Activated T-cell treated with anti-CD3 and anti-CD28 coated beads, Interleukin-2, amount 50 U/mL, for 72 hours (primary cell): ENCODE measurements at regions not wholly inside any gene's neighbourhood (a gene's known extent, or its start where the extent isn't known, plus 50 kb on each side); places are given as distances from the start of the nearest gene placed in this dataset.
"Not testable (repeated sequence)": the region's sequence is repeated elsewhere in the genome, so short reads cannot be mapped to it uniquely, and the experiment has no call there.

Experiments
- ATAC-seq, 2 donors: fragments of 150-1000 bp; cut with Tn5 transposase; replicated peaks in 1 of 2; 2 replicates each; pipeline ENCODE4 v1.10.0; 2021; ENCODE audit warnings: moderate library complexity in 2 of 2, mild to moderate bottlenecking in 1 of 2
- DNase-seq, 2 donors: peaks; one replicate each; pipeline ENCODE4 v3.0.0; 2021 to 2022; ENCODE audit warnings: mixed read lengths in 1 of 2
- H3K27ac Mint-ChIP-seq: one replicate; pipeline ENCODE4 v1.8.0; 2022; ENCODE audit warnings: mild to moderate bottlenecking, moderate library complexity, mixed read lengths
- H3K27me3 Mint-ChIP-seq: one replicate; pipeline ENCODE4 v1.8.0; 2022; ENCODE audit warnings: low read depth, mixed read lengths
- H3K36me3 Mint-ChIP-seq, 2 donors: one replicate each; pipeline ENCODE4 v1.8.0; 2022; ENCODE audit warnings: mixed read lengths in 2 of 2, mild to moderate bottlenecking in 1 of 2; ENCODE audit not compliant: insufficient read depth in 2 of 2
- H3K4me1 Mint-ChIP-seq: one replicate; pipeline ENCODE4 v1.8.0; 2022; ENCODE audit warnings: low read depth, mixed read lengths
- H3K4me3 Mint-ChIP-seq, 2 donors: one replicate each; pipeline ENCODE4 v1.8.0; 2022; ENCODE audit warnings: mild to moderate bottlenecking in 2 of 2, mixed read lengths in 2 of 2, moderate library complexity in 2 of 2
- H3K9me3 Mint-ChIP-seq, 2 donors: one replicate each; pipeline ENCODE4 v1.8.0; 2022; ENCODE audit warnings: mixed read lengths in 2 of 2

- H3K27me3 Mint-ChIP-seq, H3K9me3 Mint-ChIP-seq, H3K27ac Mint-ChIP-seq, H3K4me1 Mint-ChIP-seq, H3K4me3 Mint-ChIP-seq, H3K36me3 Mint-ChIP-seq, DNase-seq, ATAC-seq: not testable (repeated sequence)
Measured at GRCh38 chr1:188841111-188841696, 1636.5 kb downstream of the BRINP3 start.

- DNase-seq (no peak), ATAC-seq (no peak)
- no peaks in the 10 kb centered on the region for H3K4me1 Mint-ChIP-seq
- H3K4me3 Mint-ChIP-seq = no peak overlapping the region
- H3K27ac Mint-ChIP-seq = no peak overlapping the region
- no peaks in the 10 kb centered on the region for H3K27me3 Mint-ChIP-seq
- H3K36me3 Mint-ChIP-seq = no peaks in the 10 kb centered on the region
- peaks cover 0 to 5% of the 10 kb centered on the region in 2 donors for H3K9me3 Mint-ChIP-seq
Measured at GRCh38 chr1:188846468-188846867, 1631.2 kb downstream of the BRINP3 start.

- DNase-seq = no peak
- no peaks in the 10 kb centered on the region for H3K27me3 Mint-ChIP-seq
- no peak overlapping the region for H3K4me3 Mint-ChIP-seq
- peaks cover 7 to 11% of the 10 kb centered on the region in 2 donors for H3K9me3 Mint-ChIP-seq
- no peak overlapping the region for H3K27ac Mint-ChIP-seq
- no peak for ATAC-seq
- H3K36me3 Mint-ChIP-seq = peaks cover 0 to 3% of the 10 kb centered on the region in 2 donors
- no peaks in the 10 kb centered on the region for H3K4me1 Mint-ChIP-seq
Measured at GRCh38 chr1:188857526-188858087, 1620.1 kb downstream of the BRINP3 start.

GRCh38 chr1:188867614-188868013 is 1610.0 kb downstream of the BRINP3 start:
- no peak for ATAC-seq
- no peak overlapping the region for H3K27ac Mint-ChIP-seq

GRCh38 chr1:188871164-188871563 is 1606.5 kb downstream of the BRINP3 start:
- DNase-seq = no peak
- no peak for ATAC-seq
- Mint-ChIP-seq H3K4me3 (no peak overlapping the region), H3K4me1 (no peaks in the 10 kb centered on the region), H3K27me3 (no peaks in the 10 kb centered on the region), H3K27ac (no peak overlapping the region), H3K36me3 (no peaks in the 10 kb centered on the region), H3K9me3 (peaks cover 1 to 2% of the 10 kb centered on the region in 2 donors)

More at GRCh38 chr1:188867614-188868013, 1610.0 kb downstream of the BRINP3 start:
- no peaks in the 10 kb centered on the region for H3K4me1 Mint-ChIP-seq
- H3K9me3 Mint-ChIP-seq = peaks cover 2 to 4% of the 10 kb centered on the region in 2 donors
- no peak for DNase-seq
- H3K4me3 Mint-ChIP-seq = no peak overlapping the region
- H3K36me3 Mint-ChIP-seq = no peaks in the 10 kb centered on the region
- no peaks in the 10 kb centered on the region for H3K27me3 Mint-ChIP-seq

- H3K27me3 Mint-ChIP-seq = no peaks in the 10 kb centered on the region
- no peak for DNase-seq
- H3K27ac Mint-ChIP-seq = no peak overlapping the region
- H3K9me3 Mint-ChIP-seq = peaks cover 2 to 4% of the 10 kb centered on the region in 2 donors
- no peaks in the 10 kb centered on the region for H3K4me1 Mint-ChIP-seq
- no peak overlapping the region for H3K4me3 Mint-ChIP-seq
- no peaks in the 10 kb centered on the region for H3K36me3 Mint-ChIP-seq
- ATAC-seq = no peak
Measured at GRCh38 chr1:188872376-188872775, 1605.3 kb downstream of the BRINP3 start.

- Mint-ChIP-seq H3K27ac (no peak overlapping the region), H3K4me1 (no peaks in the 10 kb centered on the region)
- DNase-seq = no peak
Measured at GRCh38 chr1:188877668-188878067, 1600.0 kb downstream of the BRINP3 start.

GRCh38 chr1:188888386-188888785 is 1589.3 kb downstream of the BRINP3 start:
- H3K27ac Mint-ChIP-seq = no peak overlapping the region
- no peak for DNase-seq
- no peaks in the 10 kb centered on the region for H3K4me1 Mint-ChIP-seq
- ATAC-seq = no peak
- peaks cover 0 to 1% of the 10 kb centered on the region in 2 donors for H3K36me3 Mint-ChIP-seq
- H3K4me3 Mint-ChIP-seq = no peak overlapping the region
- no peaks in the 10 kb centered on the region for H3K27me3 Mint-ChIP-seq
- peaks cover 9 to 11% of the 10 kb centered on the region in 2 donors for H3K9me3 Mint-ChIP-seq

More at GRCh38 chr1:188877668-188878067, 1600.0 kb downstream of the BRINP3 start:
- ATAC-seq = no peak
- H3K27me3 Mint-ChIP-seq = no peaks in the 10 kb centered on the region
- H3K36me3 Mint-ChIP-seq = peaks cover 0 to 2% of the 10 kb centered on the region in 2 donors
- peaks cover 1 to 7% of the 10 kb centered on the region in 2 donors for H3K9me3 Mint-ChIP-seq
- H3K4me3 Mint-ChIP-seq = no peak overlapping the region

GRCh38 chr1:188889166-188889565 is 1588.5 kb downstream of the BRINP3 start:
- Mint-ChIP-seq H3K4me3 (no peak overlapping the region), H3K4me1 (no peaks in the 10 kb centered on the region)

GRCh38 chr1:188891958-188892357 is 1585.7 kb downstream of the BRINP3 start:
- Mint-ChIP-seq H3K4me1 (no peaks in the 10 kb centered on the region), H3K27ac (no peak overlapping the region), H3K27me3 (no peaks in the 10 kb centered on the region), H3K36me3 (peaks cover 0 to 1% of the 10 kb centered on the region in 2 donors), H3K4me3 (no peak overlapping the region), H3K9me3 (peaks cover 11 to 12% of the 10 kb centered on the region in 2 donors)
- DNase-seq (no peak), ATAC-seq (no peak)

More at GRCh38 chr1:188889166-188889565, 1588.5 kb downstream of the BRINP3 start:
- ATAC-seq (no peak), DNase-seq (no peak)
- peaks cover 0 to 1% of the 10 kb centered on the region in 2 donors for H3K36me3 Mint-ChIP-seq
- peaks cover 8 to 11% of the 10 kb centered on the region in 2 donors for H3K9me3 Mint-ChIP-seq
- H3K27ac Mint-ChIP-seq = no peak overlapping the region
- H3K27me3 Mint-ChIP-seq = no peaks in the 10 kb centered on the region

- no peaks in the 10 kb centered on the region for H3K36me3 Mint-ChIP-seq
- DNase-seq = no peak
- H3K27ac Mint-ChIP-seq = no peak overlapping the region
- H3K9me3 Mint-ChIP-seq = peaks cover 7 to 12% of the 10 kb centered on the region in 2 donors
- no peaks in the 10 kb centered on the region for H3K27me3 Mint-ChIP-seq
- ATAC-seq = no peak
- no peak overlapping the region for H3K4me3 Mint-ChIP-seq
- no peaks in the 10 kb centered on the region for H3K4me1 Mint-ChIP-seq
Measured at GRCh38 chr1:188895611-188896010, 1582.1 kb downstream of the BRINP3 start.

GRCh38 chr1:188903241-188903640 is 1574.4 kb downstream of the BRINP3 start:
- Mint-ChIP-seq H3K27me3 (no peaks in the 10 kb centered on the region), H3K36me3 (peaks cover 0 to 1% of the 10 kb centered on the region in 2 donors), H3K4me1 (no peaks in the 10 kb centered on the region), H3K9me3 (peaks cover 4 to 10% of the 10 kb centered on the region in 2 donors), H3K27ac (no peak overlapping the region), H3K4me3 (no peak overlapping the region)
- no peak for DNase-seq
- no peak for ATAC-seq

- no peak overlapping the region for H3K27ac Mint-ChIP-seq
- H3K4me1 Mint-ChIP-seq = no peaks in the 10 kb centered on the region
- no peak overlapping the region for H3K4me3 Mint-ChIP-seq
- H3K9me3 Mint-ChIP-seq = peaks cover 4 to 10% of the 10 kb centered on the region in 2 donors
- DNase-seq (no peak), ATAC-seq (no peak)
- H3K27me3 Mint-ChIP-seq = no peaks in the 10 kb centered on the region
- peaks cover 0 to 1% of the 10 kb centered on the region in 2 donors for H3K36me3 Mint-ChIP-seq
Measured at GRCh38 chr1:188904201-188904600, 1573.5 kb downstream of the BRINP3 start.
